Hepatocyte (in vitro differentiated cells): ENCODE measurements at regions not wholly inside any gene's neighbourhood (a gene's known extent, or its start where the extent isn't known, plus 50 kb on each side); places are given as distances from the start of the nearest gene placed in this dataset.

Source experiments
- CTCF ChIP-seq: fragments of 200-600 bp; sonication (generic); IDR thresholded peaks from 2 replicates; pipeline ENCODE4 v1.5.1; 2016; ENCODE audit warnings: antibody characterized with exemption, mild to moderate bottlenecking; ENCODE audit not compliant: poor library complexity
- EZH2 ChIP-seq: fragments of 200-600 bp; sonication (generic); IDR thresholded peaks from 2 replicates; pipeline ENCODE4 v1.6.1; 2016; ENCODE audit warnings: antibody characterized with exemption, mild to moderate bottlenecking, borderline replicate concordance

- TF ChIP-seq CTCF = peak; percentile 86
- no peak for TF ChIP-seq EZH2
These were observed 219.6 kb downstream of the TSN start for GRCh38 chr2:121974897-121975661.
